Mucosa of rectum (tissue), 2 donors: ENCODE measurements at regions not wholly inside any gene's neighbourhood (a gene's known extent, or its start where the extent isn't known, plus 50 kb on each side); places are given as distances from the start of the nearest gene placed in this dataset.
"Not testable (repeated sequence)": the region's sequence is repeated elsewhere in the genome, so short reads cannot be mapped to it uniquely, and the experiment has no call there.

ENCODE experiments used
- H3K27ac ChIP-seq, 2 donors: one replicate each; pipeline ENCODE4 v1.7.0; 2013; ENCODE audit warnings: inconsistent platforms in 2 of 2, low read depth in 2 of 2, low read length in 2 of 2
- H3K27me3 ChIP-seq, 2 donors: one replicate each; pipeline ENCODE4 v1.7.0; 2013; ENCODE audit warnings: low read length in 2 of 2; ENCODE audit not compliant: control insufficient read depth in 2 of 2, insufficient read depth in 2 of 2
- H3K36me3 ChIP-seq, 2 donors: one replicate each; pipeline ENCODE4 v1.7.0; 2013; ENCODE audit warnings: low read length in 2 of 2; ENCODE audit not compliant: control insufficient read depth in 2 of 2, insufficient read depth in 2 of 2
- H3K4me1 ChIP-seq, 2 donors: one replicate each; pipeline ENCODE4 v1.7.0; 2013; ENCODE audit warnings: low read length in 2 of 2, mild to moderate bottlenecking in 1 of 2; ENCODE audit not compliant: control insufficient read depth in 2 of 2, insufficient read depth in 2 of 2
- H3K4me3 ChIP-seq, 2 donors: one replicate each; pipeline ENCODE4 v1.7.0; 2013; ENCODE audit warnings: low read length in 2 of 2
- H3K9ac ChIP-seq, 2 donors: one replicate each; pipeline ENCODE4 v1.7.0; 2013; ENCODE audit warnings: low read length in 2 of 2, low read depth in 1 of 2, mild to moderate bottlenecking in 1 of 2
- H3K9me3 ChIP-seq, 2 donors: one replicate each; pipeline ENCODE4 v1.7.0; 2013; ENCODE audit warnings: low read length in 2 of 2; ENCODE audit not compliant: control insufficient read depth in 2 of 2
- donor health status: healthy.
- donor health status: Normal muscosa, but diverticular disease.

DNA sequence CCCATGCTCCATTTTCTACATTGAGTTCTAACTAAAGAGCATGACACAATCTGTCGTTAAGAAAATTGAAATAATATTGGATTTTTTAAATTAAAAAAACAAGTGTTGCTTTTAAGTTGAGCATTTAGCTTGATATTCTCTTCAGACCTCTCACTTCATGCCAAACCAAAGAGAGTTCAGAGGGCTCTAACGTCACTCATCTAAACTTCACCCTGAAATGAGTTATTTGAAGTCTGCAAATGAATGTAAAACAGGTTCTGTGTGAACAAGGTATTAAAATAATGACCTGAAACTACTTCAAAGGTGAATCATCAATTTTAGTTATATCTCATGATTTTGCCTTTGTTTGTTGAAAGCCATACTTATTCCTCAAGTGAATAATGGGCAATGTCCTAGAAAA is 61.8 kb downstream of the MRPL57 start:
- H3K4me1 ChIP-seq: no peaks in the 10 kb centered on the region
- H3K4me3 ChIP-seq: no peak overlapping the region
- no peak overlapping the region for H3K9ac ChIP-seq
- H3K27me3 ChIP-seq: no peaks in the 10 kb centered on the region
- H3K27ac ChIP-seq: no peak overlapping the region
- H3K36me3 ChIP-seq: no peaks in the 10 kb centered on the region
- H3K9me3 ChIP-seq: no peaks in the 10 kb centered on the region

DNA sequence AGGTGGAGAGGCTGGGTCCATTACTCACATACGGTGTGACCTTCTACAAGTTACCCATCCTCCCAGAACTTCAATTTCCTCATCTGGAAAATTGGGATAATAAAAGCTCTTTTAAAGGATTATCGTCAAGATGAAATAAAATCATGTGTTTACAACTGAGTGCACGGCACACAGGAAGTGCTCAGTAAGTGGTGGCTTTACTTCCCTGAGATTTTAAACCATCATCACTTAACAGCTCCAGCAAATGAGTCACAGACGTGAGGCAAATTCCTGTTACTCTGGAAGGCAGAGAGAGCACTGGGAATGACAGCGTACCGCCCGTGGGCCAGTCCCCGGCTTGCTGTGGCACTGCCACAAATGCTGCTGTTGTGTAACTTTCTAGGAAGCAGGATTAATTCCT is 64.1 kb downstream of the MRPL57 start:
- Histone ChIP-seq H3K9ac (no peak overlapping the region), H3K27ac (no peak overlapping the region), H3K36me3 (no peaks in the 10 kb centered on the region), H3K9me3 (no peaks in the 10 kb centered on the region), H3K27me3 (no peaks in the 10 kb centered on the region), H3K4me1 (no peaks in the 10 kb centered on the region), H3K4me3 (no peak overlapping the region)

DNA sequence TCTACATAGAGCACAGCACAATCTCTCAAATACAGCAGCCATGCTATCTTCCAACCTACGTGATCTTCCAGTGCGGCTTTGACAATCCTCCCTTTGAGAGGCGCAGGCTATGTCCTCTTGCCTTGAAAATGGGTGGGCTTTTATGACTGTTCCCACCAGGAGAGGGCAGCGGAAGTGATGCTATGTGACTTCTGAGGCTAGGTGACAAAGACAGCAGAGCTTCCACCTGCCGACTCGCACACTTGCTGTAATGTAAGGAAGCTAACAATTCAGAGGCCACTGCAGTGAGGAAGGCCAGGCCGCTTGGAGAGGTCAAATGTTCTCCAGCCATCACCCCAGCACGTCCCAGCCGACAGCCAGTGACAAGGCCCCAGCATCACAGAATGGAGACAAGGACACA is 65.8 kb downstream of the MRPL57 start:
- Histone ChIP-seq H3K36me3 (no peaks in the 10 kb centered on the region), H3K9ac (no peak overlapping the region), H3K27me3 (no peaks in the 10 kb centered on the region), H3K27ac (no peak overlapping the region), H3K9me3 (no peaks in the 10 kb centered on the region), H3K4me1 (no peaks in the 10 kb centered on the region), H3K4me3 (no peak overlapping the region)

DNA sequence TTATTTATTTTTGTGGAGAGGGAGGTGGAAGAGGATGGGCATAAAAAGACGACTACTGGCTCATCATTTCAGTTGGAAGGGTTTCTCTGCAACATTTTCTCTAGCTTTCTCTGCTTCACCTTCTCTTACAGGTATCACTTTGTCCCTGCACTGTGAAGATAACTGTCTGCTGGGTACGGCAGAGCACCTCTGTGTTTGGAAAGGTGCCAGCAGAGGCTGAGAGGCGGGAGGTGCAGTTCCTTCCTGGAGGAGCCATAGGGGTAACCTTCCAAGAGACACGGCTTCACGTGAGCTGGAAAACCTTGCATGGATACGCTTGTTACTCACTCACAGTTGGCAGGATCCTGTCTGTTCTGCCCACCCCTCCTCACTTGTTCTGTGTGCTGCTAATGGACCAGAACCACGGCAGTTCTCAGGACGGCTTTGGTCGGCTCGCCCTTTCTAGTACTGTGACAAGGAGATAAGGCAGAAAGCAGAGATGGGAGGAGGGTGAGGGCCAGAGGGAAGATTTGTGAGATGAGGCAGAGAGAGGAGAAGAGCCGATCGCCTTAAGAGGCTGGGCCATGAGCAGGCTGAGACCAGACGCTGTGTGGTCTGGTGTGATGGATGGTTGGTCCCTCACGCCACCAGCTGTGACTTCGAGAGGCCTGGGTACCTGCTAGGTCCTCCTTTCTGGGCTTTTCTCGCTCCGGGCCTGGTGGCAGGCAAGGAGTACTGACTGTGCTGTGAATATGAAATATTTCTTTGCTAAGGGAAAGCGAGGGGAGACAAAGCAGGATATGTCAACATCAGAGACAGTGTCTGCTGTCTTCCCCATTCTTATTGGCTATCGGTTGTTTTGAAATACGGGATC is 66.8 kb downstream of the MRPL57 start:
- no peak overlapping the region for H3K9ac ChIP-seq
- no peaks in the 10 kb centered on the region for H3K27me3 ChIP-seq
- no peaks in the 10 kb centered on the region for H3K9me3 ChIP-seq
- no peaks in the 10 kb centered on the region for H3K36me3 ChIP-seq
- H3K27ac ChIP-seq: no peak overlapping the region
- no peak overlapping the region for H3K4me3 ChIP-seq
- H3K4me1 ChIP-seq: no peaks in the 10 kb centered on the region

DNA sequence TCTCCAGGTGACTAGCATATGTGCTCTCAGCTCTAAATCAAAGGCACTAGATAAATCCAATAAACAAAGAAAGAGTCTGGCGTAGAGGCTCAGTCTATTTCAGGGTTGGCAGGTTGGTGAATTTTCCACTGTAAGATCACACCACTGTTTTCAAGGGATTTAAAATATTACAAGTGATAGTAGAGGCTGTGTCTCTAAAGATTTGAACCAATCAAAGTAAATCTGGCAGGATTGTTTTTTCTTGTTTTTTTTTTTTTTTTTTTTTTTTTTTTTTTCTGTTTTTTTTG is 67.4 kb downstream of the MRPL57 start:
- H3K4me3 ChIP-seq, H3K4me1 ChIP-seq, H3K27ac ChIP-seq: not testable (repeated sequence)

DNA sequence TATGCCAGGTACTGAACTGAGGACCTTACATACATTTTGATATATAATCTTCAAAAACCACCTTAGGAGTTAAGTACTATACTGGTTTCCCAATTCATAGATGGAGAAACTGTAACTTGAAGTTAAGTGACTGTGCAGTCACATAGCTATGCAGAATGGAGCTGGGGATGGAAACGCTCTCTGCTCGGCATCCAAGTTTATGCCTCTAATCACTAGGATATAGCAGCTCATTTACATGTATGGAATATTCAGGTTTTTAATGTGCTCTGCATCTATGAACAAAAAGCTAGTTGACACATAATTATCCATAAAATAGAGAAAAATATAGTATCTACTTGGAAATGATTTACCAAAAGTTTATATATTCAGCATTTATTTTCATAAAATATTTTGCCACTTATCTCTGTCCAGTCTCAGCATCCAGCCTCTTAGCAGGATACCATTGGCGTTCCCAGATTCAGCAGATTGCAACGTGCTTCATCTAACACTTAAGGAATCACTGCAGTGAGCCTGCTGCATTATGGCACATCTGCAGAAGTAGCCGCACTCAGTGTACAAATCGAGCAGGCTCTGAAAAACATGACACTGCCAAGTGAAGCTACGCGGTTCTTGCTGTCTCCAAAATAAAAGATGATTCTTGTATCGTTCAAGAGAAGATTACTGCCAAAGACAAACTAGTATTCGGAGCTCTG is 70.4 kb downstream of the MRPL57 start:
- Histone ChIP-seq H3K4me3 (no peak overlapping the region), H3K9me3 (no peaks in the 10 kb centered on the region), H3K4me1 (no peaks in the 10 kb centered on the region), H3K36me3 (no peaks in the 10 kb centered on the region), H3K27me3 (no peaks in the 10 kb centered on the region), H3K27ac (no peak overlapping the region), H3K9ac (no peak overlapping the region)

More for the DNA sequence above, 67.4 kb downstream of the MRPL57 start:
- not testable (repeated sequence) for H3K9ac ChIP-seq, H3K9me3 ChIP-seq, H3K36me3 ChIP-seq, H3K27me3 ChIP-seq

DNA sequence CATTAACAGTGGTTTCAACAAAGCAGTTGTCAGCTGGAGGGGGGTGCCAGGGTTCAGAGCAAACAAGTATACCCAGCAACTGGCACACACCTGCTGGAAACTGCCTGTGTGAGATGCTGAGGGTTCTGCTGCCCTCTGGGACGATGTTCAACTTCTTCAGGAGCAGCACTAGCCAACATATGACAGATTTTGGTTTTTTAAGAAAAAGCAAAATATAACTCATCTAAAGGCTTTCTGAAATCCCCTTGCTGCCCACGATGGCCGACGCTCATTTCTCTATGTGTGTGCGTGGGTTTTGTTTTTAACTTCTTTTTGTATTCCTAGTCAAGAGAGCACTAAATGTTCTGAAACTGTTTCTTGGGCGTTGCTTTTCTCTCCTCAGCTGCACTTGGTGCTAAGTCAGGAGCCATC is 79.9 kb downstream of the MRPL57 start:
- Histone ChIP-seq H3K36me3 (no peaks in the 10 kb centered on the region), H3K27ac (no peak overlapping the region), H3K27me3 (no peaks in the 10 kb centered on the region), H3K4me3 (no peak overlapping the region), H3K9ac (no peak overlapping the region), H3K9me3 (no peaks in the 10 kb centered on the region), H3K4me1 (no peaks in the 10 kb centered on the region)

DNA sequence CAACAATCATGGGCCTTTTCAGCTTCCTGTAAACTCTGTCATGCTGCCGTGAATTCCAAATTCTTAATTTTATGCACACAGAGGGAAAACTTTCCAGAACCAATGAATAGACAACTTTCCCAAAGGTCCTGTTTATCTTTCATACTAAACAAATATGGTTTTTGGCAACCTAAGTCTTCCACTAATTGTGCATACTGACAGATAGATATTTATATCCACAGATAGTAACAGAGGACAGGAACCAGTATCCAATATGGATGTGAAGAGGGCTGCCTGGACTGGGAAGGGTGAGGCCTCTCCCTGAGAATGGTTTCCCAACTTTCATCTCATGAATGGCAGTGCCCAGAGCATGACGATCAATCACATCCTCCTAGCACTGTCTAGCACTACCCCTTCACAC is 80.4 kb downstream of the MRPL57 start:
- no peak overlapping the region for H3K27ac ChIP-seq
- H3K9me3 ChIP-seq: no peaks in the 10 kb centered on the region
- no peaks in the 10 kb centered on the region for H3K27me3 ChIP-seq
- no peaks in the 10 kb centered on the region for H3K4me1 ChIP-seq
- H3K36me3 ChIP-seq: no peaks in the 10 kb centered on the region
- H3K9ac ChIP-seq: no peak overlapping the region
- no peak overlapping the region for H3K4me3 ChIP-seq

DNA sequence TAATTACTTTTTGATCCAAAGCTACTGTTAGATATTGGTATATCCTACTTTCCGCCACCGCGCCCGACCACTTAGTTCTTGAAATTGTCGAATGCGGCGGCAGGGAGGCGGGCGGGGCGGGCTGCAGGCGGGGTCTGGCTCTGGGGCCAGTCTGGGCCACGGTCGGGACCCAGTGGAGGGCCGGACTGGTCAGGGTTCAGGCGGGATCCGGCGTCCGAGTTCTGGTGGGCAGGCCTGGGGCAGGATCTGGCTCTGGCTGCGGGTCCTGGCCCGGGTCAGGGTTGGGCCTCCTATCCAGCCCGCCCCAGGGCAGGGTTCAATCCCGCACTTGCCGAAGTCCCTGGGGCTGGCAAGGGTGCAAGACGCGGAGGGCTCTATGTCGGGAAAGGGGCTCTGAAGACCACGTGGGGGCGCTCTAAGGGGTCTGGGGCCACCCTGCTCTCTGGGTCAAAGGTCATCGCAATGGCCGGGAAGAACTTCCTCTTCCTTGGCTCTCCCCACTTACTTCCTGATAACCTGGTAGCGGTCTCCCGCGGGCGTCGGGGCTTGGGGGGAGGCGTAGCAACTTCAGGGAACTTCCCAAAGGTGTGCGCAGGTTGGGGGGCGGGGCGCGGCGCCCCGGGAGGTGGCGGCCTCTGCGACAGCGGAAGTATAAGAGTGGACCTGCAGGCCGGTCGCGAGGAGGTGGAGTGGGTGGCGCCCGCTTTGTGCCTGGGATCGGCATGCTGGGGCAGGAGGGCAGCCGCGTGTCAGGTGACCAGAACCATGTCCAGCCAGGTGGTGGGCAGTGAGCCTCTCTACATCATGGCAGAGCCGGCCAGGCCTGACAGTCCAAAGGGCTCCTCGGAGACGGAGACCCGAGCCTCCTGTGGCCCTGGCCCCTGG is 83.4 kb downstream of the MRPL57 start:
- H3K36me3 ChIP-seq: no peaks in the 10 kb centered on the region
- H3K27me3 ChIP-seq: no peaks in the 10 kb centered on the region
- no peak overlapping the region for H3K27ac ChIP-seq
- H3K4me3 ChIP-seq: no peak overlapping the region
- H3K9me3 ChIP-seq: no peaks in the 10 kb centered on the region
- no peak overlapping the region for H3K9ac ChIP-seq
- no peaks in the 10 kb centered on the region for H3K4me1 ChIP-seq
